IPS-18a (cell line): ENCODE measurements at regions not wholly inside any gene's neighbourhood (a gene's known extent, or its start where the extent isn't known, plus 50 kb on each side); places are given as distances from the start of the nearest gene placed in this dataset.
"Not testable (repeated sequence)": the region's sequence is repeated elsewhere in the genome, so short reads cannot be mapped to it uniquely, and the experiment has no call there.

Source experiments
- H3K27ac ChIP-seq: one replicate; pipeline ENCODE4 v1.5.1; 2013; ENCODE audit warnings: low read length
- H3K27me3 ChIP-seq: one replicate; pipeline ENCODE4 v1.6.1; 2013; ENCODE audit warnings: mild to moderate bottlenecking, low read length; ENCODE audit not compliant: control insufficient read depth, insufficient read depth
- H3K36me3 ChIP-seq: one replicate; pipeline ENCODE4 v1.6.1; 2013; ENCODE audit warnings: low read depth, low read length; ENCODE audit not compliant: control insufficient read depth
- H3K4me1 ChIP-seq: one replicate; pipeline ENCODE4 v1.6.1; 2013; ENCODE audit warnings: low read depth, low read length; ENCODE audit not compliant: control insufficient read depth
- H3K4me3 ChIP-seq: one replicate; pipeline ENCODE4 v1.5.1; 2013; ENCODE audit warnings: low read length
- H3K9ac ChIP-seq: one replicate; pipeline ENCODE4 v1.6.1; 2013; ENCODE audit warnings: mild to moderate bottlenecking, low read length, moderate library complexity
- H3K9me3 ChIP-seq: one replicate; pipeline ENCODE4 v1.6.1; 2013; ENCODE audit warnings: low read depth, low read length; ENCODE audit not compliant: control insufficient read depth

- Histone ChIP-seq H3K4me1 (peaks cover 34% of the 10 kb centered on the region), H3K36me3 (no peaks in the 10 kb centered on the region), H3K9me3 (no peaks in the 10 kb centered on the region), H3K27me3 (no peaks in the 10 kb centered on the region), H3K9ac (no peak overlapping the region), H3K4me3 (no peak overlapping the region), H3K27ac (no peak overlapping the region)
Measured at GRCh38 chr2:167790189-167790588, 457.2 kb downstream of the STK39 start.

GRCh38 chr2:167787562-167787961 is 459.8 kb downstream of the STK39 start:
- Histone ChIP-seq H3K9me3 (no peaks in the 10 kb centered on the region), H3K27ac (no peak overlapping the region), H3K27me3 (no peaks in the 10 kb centered on the region), H3K36me3 (no peaks in the 10 kb centered on the region), H3K9ac (no peak overlapping the region), H3K4me1 (peaks cover 38% of the 10 kb centered on the region), H3K4me3 (no peak overlapping the region)

- Histone ChIP-seq H3K4me3 (no peak overlapping the region), H3K4me1 (peaks cover 34% of the 10 kb centered on the region), H3K9ac (no peak overlapping the region), H3K36me3 (no peaks in the 10 kb centered on the region), H3K27me3 (no peaks in the 10 kb centered on the region), H3K9me3 (no peaks in the 10 kb centered on the region), H3K27ac (no peak overlapping the region)
Measured at GRCh38 chr2:167787021-167787420, 460.4 kb downstream of the STK39 start.

- Histone ChIP-seq H3K27me3 (no peaks in the 10 kb centered on the region), H3K4me3 (no peak overlapping the region), H3K27ac (peak overlapping the region; percentile 78), H3K9me3 (no peaks in the 10 kb centered on the region), H3K9ac (peak overlapping the region; percentile 20), H3K4me1 (peaks cover 31% of the 10 kb centered on the region), H3K36me3 (no peaks in the 10 kb centered on the region)
Measured at GRCh38 chr2:167785606-167786216, 461.7 kb downstream of the STK39 start.

GRCh38 chr2:167784084-167784425 is 463.3 kb downstream of the STK39 start:
- Histone ChIP-seq H3K27ac (no peak overlapping the region), H3K36me3 (no peaks in the 10 kb centered on the region), H3K9me3 (no peaks in the 10 kb centered on the region), H3K27me3 (no peaks in the 10 kb centered on the region), H3K4me3 (no peak overlapping the region), H3K4me1 (peaks cover 31% of the 10 kb centered on the region), H3K9ac (no peak overlapping the region)

GRCh38 chr2:167783261-167784083 is 463.9 kb downstream of the STK39 start:
- no peaks in the 10 kb centered on the region for H3K36me3 ChIP-seq
- no peaks in the 10 kb centered on the region for H3K9me3 ChIP-seq
- no peaks in the 10 kb centered on the region for H3K27me3 ChIP-seq
- no peak overlapping the region for H3K9ac ChIP-seq
- peaks cover 31% of the 10 kb centered on the region for H3K4me1 ChIP-seq
- no peak overlapping the region for H3K27ac ChIP-seq
- H3K4me3 ChIP-seq = no peak overlapping the region

GRCh38 chr2:167781629-167782028 is 465.8 kb downstream of the STK39 start:
- H3K27ac ChIP-seq, H3K4me3 ChIP-seq, H3K27me3 ChIP-seq, H3K9ac ChIP-seq, H3K9me3 ChIP-seq, H3K36me3 ChIP-seq: not testable (repeated sequence)
- peaks cover 31% of the 10 kb centered on the region for H3K4me1 ChIP-seq

- peaks cover 6% of the 10 kb centered on the region for H3K4me1 ChIP-seq
- H3K27ac ChIP-seq = no peak overlapping the region
- H3K36me3 ChIP-seq = no peaks in the 10 kb centered on the region
- H3K9me3 ChIP-seq = no peaks in the 10 kb centered on the region
- H3K9ac ChIP-seq = no peak overlapping the region
- H3K4me3 ChIP-seq = no peak overlapping the region
- no peaks in the 10 kb centered on the region for H3K27me3 ChIP-seq
Measured at GRCh38 chr2:167776359-167776758, 471.0 kb downstream of the STK39 start.

- Histone ChIP-seq H3K27me3 (no peaks in the 10 kb centered on the region), H3K9ac (no peak overlapping the region), H3K4me1 (peaks cover 10% of the 10 kb centered on the region), H3K27ac (no peak overlapping the region), H3K9me3 (no peaks in the 10 kb centered on the region), H3K4me3 (no peak overlapping the region), H3K36me3 (no peaks in the 10 kb centered on the region)
Measured at GRCh38 chr2:167771628-167772027, 475.8 kb downstream of the STK39 start.

- Histone ChIP-seq H3K4me1 (peaks cover 10% of the 10 kb centered on the region), H3K27me3 (no peaks in the 10 kb centered on the region), H3K9me3 (no peaks in the 10 kb centered on the region), H3K27ac (no peak overlapping the region), H3K4me3 (no peak overlapping the region), H3K36me3 (no peaks in the 10 kb centered on the region), H3K9ac (no peak overlapping the region)
Measured at GRCh38 chr2:167769020-167769419, 478.4 kb downstream of the STK39 start.

GRCh38 chr2:167767830-167768229 is 479.6 kb downstream of the STK39 start:
- Histone ChIP-seq H3K9ac (no peak overlapping the region), H3K27me3 (no peaks in the 10 kb centered on the region), H3K9me3 (no peaks in the 10 kb centered on the region), H3K36me3 (no peaks in the 10 kb centered on the region), H3K27ac (no peak overlapping the region), H3K4me1 (peaks cover 10% of the 10 kb centered on the region), H3K4me3 (no peak overlapping the region)

- H3K36me3 ChIP-seq = no peaks in the 10 kb centered on the region
- peaks cover 13% of the 10 kb centered on the region for H3K4me1 ChIP-seq
- H3K9ac ChIP-seq = no peak overlapping the region
- H3K4me3 ChIP-seq = no peak overlapping the region
- no peak overlapping the region for H3K27ac ChIP-seq
- H3K9me3 ChIP-seq = no peaks in the 10 kb centered on the region
- H3K27me3 ChIP-seq = no peaks in the 10 kb centered on the region
Measured at GRCh38 chr2:167764772-167765341, 482.5 kb downstream of the STK39 start.
